Activated naive CD8-positive, alpha-beta T cell treated with anti-CD3 and anti-CD28 coated beads for 36 hours (primary cell): ENCODE measurements at regions not wholly inside any gene's neighbourhood (a gene's known extent, or its start where the extent isn't known, plus 50 kb on each side); places are given as distances from the start of the nearest gene placed in this dataset.
"Not testable (repeated sequence)": the region's sequence is repeated elsewhere in the genome, so short reads cannot be mapped to it uniquely, and the experiment has no call there.

ENCODE experiments used
- DNase-seq: peaks from one replicate; pipeline ENCODE4 v3.0.0; 2021
- H3K27ac Mint-ChIP-seq: one replicate; pipeline ENCODE4 v1.8.0; 2022; ENCODE audit warnings: mild to moderate bottlenecking, moderate library complexity, mixed read lengths
- H3K27me3 Mint-ChIP-seq: one replicate; pipeline ENCODE4 v1.8.0; 2022; ENCODE audit warnings: mild to moderate bottlenecking, mixed read lengths
- H3K36me3 Mint-ChIP-seq: one replicate; pipeline ENCODE4 v1.8.0; 2021; ENCODE audit warnings: mild to moderate bottlenecking, mixed read lengths
- H3K4me1 Mint-ChIP-seq: one replicate; pipeline ENCODE4 v1.8.0; 2021; ENCODE audit warnings: mixed read lengths
- H3K4me3 Mint-ChIP-seq: one replicate; pipeline ENCODE4 v1.8.0; 2022; ENCODE audit warnings: mild to moderate bottlenecking, moderate library complexity, mixed read lengths
- H3K9me3 Mint-ChIP-seq: one replicate; pipeline ENCODE4 v1.8.0; 2022; ENCODE audit warnings: mixed read lengths

DNA sequence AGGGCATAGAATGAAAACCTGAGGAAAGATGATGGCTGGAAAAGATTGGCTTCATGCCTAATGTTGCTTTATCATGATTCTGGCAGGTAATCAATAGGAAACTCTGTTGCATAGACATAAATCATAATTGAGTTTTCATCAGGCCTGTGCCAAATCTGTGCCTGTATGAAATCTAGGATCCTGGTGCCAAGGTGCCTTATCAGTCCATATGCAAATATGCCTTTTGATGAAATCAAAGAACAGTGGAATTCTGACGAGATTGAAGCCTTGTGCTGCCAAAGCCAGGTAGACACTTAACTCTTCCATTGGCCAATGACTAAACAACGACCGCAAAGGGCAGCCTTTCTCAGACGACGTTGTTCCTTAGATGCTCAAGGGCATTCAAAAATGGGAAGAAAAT is 170.0 kb upstream of the CRIM1 start:
- no peaks in the 10 kb centered on the region for H3K36me3 Mint-ChIP-seq
- H3K27me3 Mint-ChIP-seq = no peaks in the 10 kb centered on the region
- no peaks in the 10 kb centered on the region for H3K9me3 Mint-ChIP-seq
- H3K27ac Mint-ChIP-seq = no peak overlapping the region
- no peak for DNase-seq
- no peaks in the 10 kb centered on the region for H3K4me1 Mint-ChIP-seq
- H3K4me3 Mint-ChIP-seq = no peak overlapping the region

DNA sequence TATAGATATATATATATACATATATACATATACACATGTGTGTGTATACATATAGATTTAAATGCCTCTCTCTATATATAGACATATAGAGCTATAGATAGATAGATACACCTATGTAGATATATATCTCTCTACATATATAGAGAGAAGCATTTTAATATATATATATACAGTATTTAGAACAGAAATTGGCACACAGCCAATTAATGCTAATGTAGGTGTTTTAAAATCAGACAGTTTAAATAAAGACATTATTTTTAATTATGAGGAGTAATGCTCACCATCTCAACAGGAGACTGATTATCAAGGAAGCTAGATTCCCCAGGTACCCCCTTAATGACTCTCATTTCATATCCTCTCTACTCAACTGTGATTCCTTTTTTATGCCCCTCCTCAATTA is 170.7 kb upstream of the CRIM1 start:
- no peaks in the 10 kb centered on the region for H3K4me1 Mint-ChIP-seq
- H3K4me3 Mint-ChIP-seq = no peak overlapping the region
- H3K9me3 Mint-ChIP-seq = no peaks in the 10 kb centered on the region
- H3K36me3 Mint-ChIP-seq = no peaks in the 10 kb centered on the region
- no peaks in the 10 kb centered on the region for H3K27me3 Mint-ChIP-seq
- no peak for DNase-seq
- H3K27ac Mint-ChIP-seq = no peak overlapping the region

DNA sequence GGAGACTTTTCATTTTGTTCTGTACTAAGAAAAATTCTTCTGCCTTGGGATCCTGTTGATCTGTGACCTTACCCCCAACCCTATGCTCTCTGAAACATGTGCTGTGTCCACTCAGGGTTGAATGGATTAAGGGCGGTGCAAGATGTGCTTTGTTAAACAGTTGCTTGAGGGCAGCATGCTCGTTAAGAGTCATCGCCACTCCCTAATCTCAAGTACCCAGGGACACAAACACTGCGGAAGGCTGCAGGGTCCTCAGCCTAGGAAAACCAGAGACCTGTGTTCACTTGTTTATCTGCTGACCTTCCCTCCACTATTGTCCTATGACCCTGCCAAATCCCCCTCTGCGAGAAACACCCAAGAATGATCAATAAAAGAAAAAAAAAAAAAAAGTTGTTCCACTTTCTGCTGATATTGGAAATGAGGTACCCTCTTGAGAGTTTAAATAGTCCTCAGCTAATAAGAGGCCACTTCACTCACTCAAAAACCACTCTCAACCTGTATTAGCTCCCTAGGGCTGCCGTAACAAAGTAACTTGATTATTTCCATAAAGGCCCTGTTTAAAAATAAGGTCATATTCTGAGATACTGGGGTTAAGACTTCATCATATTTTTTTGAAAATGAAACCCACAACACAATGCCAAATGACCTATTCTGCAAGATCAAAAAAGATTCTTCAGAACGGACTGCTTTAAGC is 174.6 kb upstream of the CRIM1 start:
- not testable (repeated sequence) for H3K27me3 Mint-ChIP-seq, H3K4me3 Mint-ChIP-seq, H3K36me3 Mint-ChIP-seq, H3K27ac Mint-ChIP-seq, H3K9me3 Mint-ChIP-seq, DNase-seq, H3K4me1 Mint-ChIP-seq

DNA sequence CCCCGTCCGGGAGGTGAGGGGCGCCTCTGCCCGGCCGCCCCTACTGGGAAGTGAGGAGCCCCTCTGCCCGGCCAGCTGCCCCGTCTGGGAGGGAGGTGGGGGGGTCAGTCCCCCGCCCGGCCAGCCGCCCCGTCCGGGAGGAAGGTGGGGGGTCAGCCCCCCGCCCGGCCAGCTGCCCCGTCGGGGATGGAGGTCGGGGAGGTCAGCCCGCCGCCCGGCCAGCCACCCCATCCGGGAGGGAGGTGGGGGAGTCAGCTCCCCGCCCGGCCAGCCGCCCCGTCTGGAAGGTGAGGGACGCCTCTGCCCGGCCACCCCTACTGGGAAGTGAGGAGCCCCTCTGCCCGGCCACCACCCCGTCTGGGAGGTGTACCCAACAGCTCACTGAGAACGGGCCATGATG is 175.3 kb upstream of the CRIM1 start:
- H3K27me3 Mint-ChIP-seq, H3K36me3 Mint-ChIP-seq, H3K9me3 Mint-ChIP-seq, H3K4me3 Mint-ChIP-seq, H3K4me1 Mint-ChIP-seq, H3K27ac Mint-ChIP-seq, DNase-seq: not testable (repeated sequence)

DNA sequence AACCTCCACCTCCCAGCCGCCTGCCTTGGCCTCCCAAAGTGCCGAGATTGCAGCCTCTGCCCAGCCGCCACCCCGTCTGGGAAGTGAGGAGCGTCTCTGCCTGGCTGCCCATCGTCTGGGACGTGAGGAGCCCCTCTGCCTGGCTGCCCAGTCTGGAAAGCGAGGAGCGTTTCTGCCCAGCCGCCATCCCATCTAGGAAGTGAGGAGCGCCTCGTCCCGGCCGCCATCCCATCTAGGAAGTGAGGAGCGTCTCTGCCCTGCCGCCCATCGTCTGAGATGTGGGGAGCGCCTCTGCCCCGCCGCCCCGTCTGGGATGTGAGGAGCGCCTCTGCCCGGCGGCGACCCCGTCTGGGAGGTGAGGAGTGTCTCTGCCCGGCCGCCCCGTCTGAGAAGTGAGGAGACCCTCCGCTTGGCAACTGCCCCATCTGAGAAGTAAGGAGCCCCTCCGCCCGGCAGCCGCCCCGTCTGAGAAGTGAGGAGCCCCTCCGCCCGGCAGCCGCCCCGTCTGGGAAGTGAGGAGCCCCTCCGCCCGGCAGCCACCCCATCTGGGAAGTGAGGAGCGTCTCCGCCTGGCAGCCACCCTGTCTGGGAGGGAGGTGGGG is 175.8 kb upstream of the CRIM1 start:
- H3K4me3 Mint-ChIP-seq, H3K27me3 Mint-ChIP-seq, DNase-seq, H3K36me3 Mint-ChIP-seq, H3K27ac Mint-ChIP-seq, H3K9me3 Mint-ChIP-seq, H3K4me1 Mint-ChIP-seq: not testable (repeated sequence)

DNA sequence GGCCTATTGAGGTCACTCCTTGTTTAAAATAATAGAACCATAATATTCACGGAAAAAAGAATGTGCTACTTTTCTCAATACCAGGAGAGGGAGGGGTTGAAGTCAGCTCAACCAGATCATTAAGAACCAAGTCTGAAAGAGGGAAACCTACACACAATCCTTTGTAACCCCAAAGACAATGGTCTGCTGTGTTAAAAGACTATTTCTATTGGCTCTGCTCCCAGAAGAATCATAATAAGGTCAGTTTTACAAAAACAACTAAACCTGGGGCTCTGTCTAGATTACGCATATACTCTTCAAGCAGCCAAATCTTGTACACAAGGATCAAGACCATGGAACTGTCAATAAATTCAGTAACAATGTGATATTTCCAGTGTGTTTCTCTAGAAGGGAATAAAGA is 177.2 kb upstream of the CRIM1 start:
- no peak for DNase-seq
- H3K4me1 Mint-ChIP-seq = peaks cover 2% of the 10 kb centered on the region
- H3K9me3 Mint-ChIP-seq = no peaks in the 10 kb centered on the region
- H3K27ac Mint-ChIP-seq = no peak overlapping the region
- no peaks in the 10 kb centered on the region for H3K27me3 Mint-ChIP-seq
- H3K36me3 Mint-ChIP-seq = no peaks in the 10 kb centered on the region
- no peak overlapping the region for H3K4me3 Mint-ChIP-seq

DNA sequence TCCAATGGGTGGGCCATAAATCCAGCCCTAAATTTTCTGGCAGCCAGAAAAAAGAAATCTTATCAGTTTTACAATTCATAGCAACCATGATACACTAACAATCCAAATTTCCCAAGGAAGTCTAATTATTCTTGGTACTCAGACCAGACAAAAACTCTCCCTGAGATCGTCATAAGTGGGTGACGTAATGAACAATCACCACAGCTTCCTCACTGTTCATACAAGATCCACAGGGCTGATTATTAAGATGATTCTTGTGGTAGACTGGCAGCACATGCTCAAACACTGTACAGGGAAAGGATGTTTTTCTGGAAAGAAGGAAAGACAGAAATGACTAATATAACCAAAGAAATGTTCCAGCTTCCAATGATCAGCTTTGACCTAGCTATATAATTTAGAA is 178.3 kb upstream of the CRIM1 start:
- DNase-seq = no peak
- no peak overlapping the region for H3K27ac Mint-ChIP-seq
- peaks cover 5% of the 10 kb centered on the region for H3K4me1 Mint-ChIP-seq
- no peaks in the 10 kb centered on the region for H3K36me3 Mint-ChIP-seq
- H3K27me3 Mint-ChIP-seq = no peaks in the 10 kb centered on the region
- H3K9me3 Mint-ChIP-seq = no peaks in the 10 kb centered on the region
- H3K4me3 Mint-ChIP-seq = no peak overlapping the region

DNA sequence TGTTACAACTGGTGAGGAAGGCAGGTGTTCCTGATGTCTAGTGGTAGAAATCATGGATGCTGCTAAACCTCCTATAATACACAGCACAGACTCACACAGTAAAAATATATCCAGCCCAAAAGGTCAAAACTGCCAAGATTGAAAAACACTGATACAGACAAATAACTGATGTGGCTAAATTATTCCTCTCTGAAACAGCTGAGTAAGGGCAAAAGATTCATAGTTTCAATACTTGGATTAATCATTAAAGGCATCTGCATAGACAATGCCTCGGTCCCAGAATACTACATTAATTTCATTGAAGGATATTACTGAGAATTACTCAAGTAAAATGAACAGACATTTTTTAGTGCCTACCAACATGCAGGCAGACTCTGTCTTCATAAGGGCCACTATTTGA is 180.7 kb upstream of the CRIM1 start:
- H3K4me1 Mint-ChIP-seq = peaks cover 5% of the 10 kb centered on the region
- DNase-seq = no peak
- H3K27ac Mint-ChIP-seq = no peak overlapping the region
- H3K9me3 Mint-ChIP-seq = no peaks in the 10 kb centered on the region
- no peaks in the 10 kb centered on the region for H3K27me3 Mint-ChIP-seq
- H3K36me3 Mint-ChIP-seq = no peaks in the 10 kb centered on the region
- no peak overlapping the region for H3K4me3 Mint-ChIP-seq

DNA sequence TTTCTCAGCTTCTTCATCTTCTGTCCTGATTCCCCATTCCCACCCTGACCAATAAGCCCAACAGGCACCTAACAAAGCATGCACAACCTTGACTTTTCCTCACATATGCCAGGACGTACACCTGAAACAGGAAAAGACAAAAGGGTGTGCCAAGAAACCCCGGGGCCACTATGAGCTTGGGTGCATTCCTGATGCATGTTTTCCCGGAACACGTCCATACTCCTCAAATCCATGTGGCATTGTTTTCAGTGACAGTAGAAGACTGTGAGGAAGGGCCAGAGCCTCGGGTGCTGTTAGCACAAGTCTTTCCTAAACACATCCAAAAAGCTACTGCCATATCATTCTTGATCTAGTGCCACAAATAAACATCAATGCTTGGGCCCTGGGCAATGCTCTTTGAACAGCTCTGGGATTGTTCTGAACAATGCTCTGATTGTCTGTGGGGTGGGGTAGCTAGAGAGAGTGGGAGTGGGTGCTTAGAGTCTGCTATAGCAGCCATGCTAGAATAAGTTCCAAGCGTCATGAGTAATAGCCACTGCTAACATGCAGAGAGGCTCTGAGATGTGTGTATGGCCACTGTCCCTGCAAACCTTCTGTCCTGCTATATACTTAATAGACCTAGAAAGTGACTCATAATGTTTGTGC is 181.7 kb upstream of the CRIM1 start:
- no peak overlapping the region for H3K27ac Mint-ChIP-seq

DNA sequence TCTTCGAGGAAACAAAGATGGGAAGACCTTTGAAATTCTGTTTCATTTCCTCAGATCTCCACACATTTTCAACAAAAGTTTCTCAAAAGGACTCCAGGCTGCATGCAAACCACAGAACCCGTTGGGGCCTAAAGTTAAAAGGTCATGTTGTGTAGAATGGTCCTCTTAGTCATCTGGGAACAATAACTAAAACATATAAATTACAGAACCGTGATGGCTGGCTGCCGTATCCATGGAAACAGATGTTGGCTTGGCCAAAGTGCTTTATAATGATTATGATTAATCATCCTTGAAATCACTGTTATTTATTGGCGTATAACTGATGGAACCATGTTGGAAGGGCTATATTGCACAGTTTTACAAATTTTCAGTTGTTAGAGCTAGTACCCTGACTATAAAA is 182.8 kb upstream of the CRIM1 start:
- no peaks in the 10 kb centered on the region for H3K9me3 Mint-ChIP-seq

More for the DNA sequence above, 181.7 kb upstream of the CRIM1 start:
- Mint-ChIP-seq H3K36me3 (no peaks in the 10 kb centered on the region), H3K27me3 (no peaks in the 10 kb centered on the region), H3K4me1 (peaks cover 5% of the 10 kb centered on the region), H3K9me3 (no peaks in the 10 kb centered on the region), H3K4me3 (no peak overlapping the region)
- no peak for DNase-seq

DNA sequence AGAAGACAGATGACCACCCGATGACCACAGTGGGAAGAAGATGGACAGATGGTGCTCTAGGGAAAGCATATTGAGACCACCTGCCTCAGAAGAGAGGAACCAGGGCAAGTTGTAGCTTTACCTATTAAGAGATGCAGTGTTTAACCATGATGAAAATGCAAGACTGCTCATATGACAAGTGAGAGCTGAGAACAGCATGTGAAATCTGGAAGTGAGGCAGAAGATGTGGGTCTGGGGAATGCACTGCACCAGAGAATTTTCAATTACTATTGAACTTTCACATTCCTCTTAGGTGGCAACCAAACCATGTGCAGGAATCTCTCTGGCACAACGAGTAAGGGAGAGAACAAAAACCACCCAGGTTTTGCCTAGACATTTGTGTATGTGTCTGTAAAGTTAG is 184.8 kb upstream of the CRIM1 start:
- Mint-ChIP-seq H3K9me3 (no peaks in the 10 kb centered on the region), H3K27me3 (no peaks in the 10 kb centered on the region), H3K4me3 (no peak overlapping the region), H3K36me3 (no peaks in the 10 kb centered on the region), H3K27ac (no peak overlapping the region), H3K4me1 (peaks cover 5% of the 10 kb centered on the region)
- no peak for DNase-seq

More for the DNA sequence above, 182.8 kb upstream of the CRIM1 start:
- Mint-ChIP-seq H3K27ac (no peak overlapping the region), H3K4me3 (no peak overlapping the region), H3K4me1 (peaks cover 5% of the 10 kb centered on the region), H3K36me3 (no peaks in the 10 kb centered on the region), H3K27me3 (no peaks in the 10 kb centered on the region)
- no peak for DNase-seq

DNA sequence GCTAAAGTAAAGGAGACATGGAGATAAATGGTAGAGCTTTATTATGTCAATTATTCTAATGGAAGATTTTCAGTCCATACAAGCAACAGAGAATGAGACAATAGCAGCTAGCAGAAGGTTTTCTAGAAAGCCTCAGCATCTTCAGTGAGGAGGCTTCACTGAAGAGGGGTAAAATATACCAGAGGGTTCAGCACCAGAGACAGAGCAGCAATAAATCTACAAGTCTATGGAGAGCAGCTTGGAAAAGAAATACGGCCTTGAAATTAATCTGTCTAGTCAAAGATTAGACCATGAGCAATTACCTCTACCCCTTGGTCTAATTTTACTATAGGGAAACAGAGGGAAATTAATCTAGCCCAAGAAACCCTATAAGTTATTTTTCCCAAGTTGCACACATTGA is 185.7 kb upstream of the CRIM1 start:
- H3K4me1 Mint-ChIP-seq = peaks cover 4% of the 10 kb centered on the region
- H3K27me3 Mint-ChIP-seq = no peaks in the 10 kb centered on the region
- no peak for DNase-seq
- H3K27ac Mint-ChIP-seq = no peak overlapping the region
- H3K9me3 Mint-ChIP-seq = no peaks in the 10 kb centered on the region
- H3K4me3 Mint-ChIP-seq = no peak overlapping the region
- no peaks in the 10 kb centered on the region for H3K36me3 Mint-ChIP-seq

DNA sequence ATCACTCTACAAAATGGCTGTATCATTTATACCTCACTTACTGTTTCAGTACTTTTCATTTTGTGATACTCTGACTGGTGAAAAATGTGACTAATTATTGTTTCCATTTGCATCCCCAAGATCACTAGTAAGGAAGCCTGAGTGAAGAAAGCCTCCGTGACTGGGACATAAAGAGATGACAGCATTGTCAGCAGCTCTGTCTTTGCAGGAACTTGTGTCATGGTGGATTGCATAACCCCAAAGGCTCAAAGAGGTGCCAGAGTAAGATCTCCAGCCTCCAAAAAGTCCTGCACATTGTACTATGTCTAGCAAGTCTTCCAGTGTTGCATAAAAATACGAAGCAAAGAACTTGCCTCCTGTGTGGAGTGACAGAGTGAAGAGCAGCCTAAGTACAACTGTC is 187.5 kb upstream of the CRIM1 start:
- H3K27ac Mint-ChIP-seq = no peak overlapping the region
- peaks cover 3% of the 10 kb centered on the region for H3K4me1 Mint-ChIP-seq
- peaks cover 5% of the 10 kb centered on the region for H3K27me3 Mint-ChIP-seq
- no peaks in the 10 kb centered on the region for H3K36me3 Mint-ChIP-seq
- H3K4me3 Mint-ChIP-seq = no peak overlapping the region
- H3K9me3 Mint-ChIP-seq = no peaks in the 10 kb centered on the region
- DNase-seq = no peak

DNA sequence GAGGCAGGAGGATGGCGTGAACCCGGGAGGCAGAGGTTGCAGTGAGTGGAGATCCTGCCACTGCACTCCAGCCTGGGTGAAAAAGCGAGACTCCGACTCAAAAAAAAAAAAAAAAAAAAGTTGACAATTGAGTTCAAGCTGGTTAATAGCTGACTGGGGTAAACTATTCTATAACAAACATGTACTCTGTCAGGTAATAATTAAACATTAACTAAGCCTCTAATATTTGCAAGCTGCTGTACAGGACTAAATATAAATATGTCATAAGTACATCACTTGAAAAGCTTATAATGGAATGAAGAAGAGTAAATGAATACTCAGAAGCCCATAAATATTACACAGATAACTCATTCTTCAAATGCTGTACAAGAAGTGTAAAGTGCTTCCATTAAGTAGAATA is 190.4 kb upstream of the CRIM1 start:
- Mint-ChIP-seq H3K27me3 (peaks cover 5% of the 10 kb centered on the region), H3K36me3 (no peaks in the 10 kb centered on the region), H3K4me1 (no peaks in the 10 kb centered on the region), H3K4me3 (no peak overlapping the region), H3K9me3 (no peaks in the 10 kb centered on the region), H3K27ac (no peak overlapping the region)
- no peak for DNase-seq

DNA sequence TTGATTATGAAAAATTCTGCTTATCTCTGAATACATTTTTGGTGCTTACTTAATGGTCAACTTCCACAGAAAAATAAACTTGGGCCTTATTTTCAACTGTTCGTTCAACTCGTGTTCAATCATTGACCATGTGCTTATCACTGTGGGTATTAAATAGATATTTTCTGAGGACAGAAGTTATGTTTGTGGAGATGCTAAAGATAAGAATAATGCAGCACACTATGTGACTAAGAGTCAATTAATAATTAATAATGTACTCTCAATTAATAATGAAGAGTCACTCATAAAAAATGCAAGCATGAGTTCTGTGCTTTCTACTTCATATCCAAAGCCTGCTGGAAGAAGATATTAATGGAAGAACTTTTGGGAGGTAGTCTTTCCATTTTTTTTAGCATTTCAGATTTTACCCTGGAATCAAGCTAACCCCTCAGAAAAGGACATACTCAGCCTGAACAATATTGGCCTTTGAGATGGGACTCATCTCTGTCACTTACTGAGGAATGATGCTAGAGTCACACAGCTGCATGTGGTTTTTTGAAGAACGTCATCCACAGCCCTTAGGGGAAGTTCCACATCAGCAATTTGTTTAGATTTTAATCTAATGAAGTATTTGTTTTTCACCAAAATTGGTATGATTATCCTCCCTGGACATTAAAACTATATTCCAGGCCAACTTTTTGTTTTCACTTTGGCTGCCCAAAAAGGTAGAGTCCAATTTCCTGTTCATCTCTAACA is 191.9 kb upstream of the CRIM1 start:
- Mint-ChIP-seq H3K27ac (no peak overlapping the region), H3K36me3 (no peaks in the 10 kb centered on the region), H3K4me3 (no peak overlapping the region), H3K27me3 (peaks cover 5% of the 10 kb centered on the region), H3K4me1 (no peaks in the 10 kb centered on the region), H3K9me3 (no peaks in the 10 kb centered on the region)
- DNase-seq = no peak
